Neural cell (in vitro differentiated cells): ENCODE measurements at regions not wholly inside any gene's neighbourhood (a gene's known extent, or its start where the extent isn't known, plus 50 kb on each side); places are given as distances from the start of the nearest gene placed in this dataset.

Experiments used
- CTCF ChIP-seq: fragments of 450-650 bp; IDR thresholded peaks from 2 replicates; pipeline ENCODE4 v1.5.1; 2014; ENCODE audit warnings: antibody characterized with exemption, mild to moderate bottlenecking, moderate library complexity; ENCODE audit not compliant: poor library complexity, severe bottlenecking
- EP300 ChIP-seq: fragments of 450-650 bp; conservative IDR thresholded peaks from 2 replicates; pipeline ENCODE4 v1.6.1; 2014; ENCODE audit warnings: antibody characterized with exemption, mild to moderate bottlenecking, moderate library complexity; ENCODE audit not compliant: poor library complexity, severe bottlenecking
- EZH2 ChIP-seq: fragments of 200-600, 300-800 bp; shearing (Covaris generic), sonication (generic); IDR thresholded peaks from 2 replicates; pipeline ENCODE4 v1.6.1; 2014; ENCODE audit warnings: antibody characterized with exemption, low read length, borderline replicate concordance, mild to moderate bottlenecking; ENCODE audit not compliant: insufficient read depth, poor library complexity, severe bottlenecking
- RAD21 ChIP-seq: fragments of 450-650 bp; conservative IDR thresholded peaks from 2 replicates; pipeline ENCODE4 v1.6.1; 2014; ENCODE audit warnings: antibody characterized with exemption, mild to moderate bottlenecking, moderate library complexity
- TAF1 ChIP-seq: IDR thresholded peaks from 2 replicates; pipeline ENCODE4 v1.6.1; 2012; ENCODE audit warnings: low read depth
- TF ChIP-seq, protein P1 (sequence below): IDR thresholded peaks from 2 replicates; pipeline ENCODE4 v1.6.1; 2012; ENCODE audit warnings: borderline replicate concordance

- TF ChIP-seq EZH2 = no peak
- TF ChIP-seq CTCF = no peak
- TF ChIP-seq, protein P1, sequence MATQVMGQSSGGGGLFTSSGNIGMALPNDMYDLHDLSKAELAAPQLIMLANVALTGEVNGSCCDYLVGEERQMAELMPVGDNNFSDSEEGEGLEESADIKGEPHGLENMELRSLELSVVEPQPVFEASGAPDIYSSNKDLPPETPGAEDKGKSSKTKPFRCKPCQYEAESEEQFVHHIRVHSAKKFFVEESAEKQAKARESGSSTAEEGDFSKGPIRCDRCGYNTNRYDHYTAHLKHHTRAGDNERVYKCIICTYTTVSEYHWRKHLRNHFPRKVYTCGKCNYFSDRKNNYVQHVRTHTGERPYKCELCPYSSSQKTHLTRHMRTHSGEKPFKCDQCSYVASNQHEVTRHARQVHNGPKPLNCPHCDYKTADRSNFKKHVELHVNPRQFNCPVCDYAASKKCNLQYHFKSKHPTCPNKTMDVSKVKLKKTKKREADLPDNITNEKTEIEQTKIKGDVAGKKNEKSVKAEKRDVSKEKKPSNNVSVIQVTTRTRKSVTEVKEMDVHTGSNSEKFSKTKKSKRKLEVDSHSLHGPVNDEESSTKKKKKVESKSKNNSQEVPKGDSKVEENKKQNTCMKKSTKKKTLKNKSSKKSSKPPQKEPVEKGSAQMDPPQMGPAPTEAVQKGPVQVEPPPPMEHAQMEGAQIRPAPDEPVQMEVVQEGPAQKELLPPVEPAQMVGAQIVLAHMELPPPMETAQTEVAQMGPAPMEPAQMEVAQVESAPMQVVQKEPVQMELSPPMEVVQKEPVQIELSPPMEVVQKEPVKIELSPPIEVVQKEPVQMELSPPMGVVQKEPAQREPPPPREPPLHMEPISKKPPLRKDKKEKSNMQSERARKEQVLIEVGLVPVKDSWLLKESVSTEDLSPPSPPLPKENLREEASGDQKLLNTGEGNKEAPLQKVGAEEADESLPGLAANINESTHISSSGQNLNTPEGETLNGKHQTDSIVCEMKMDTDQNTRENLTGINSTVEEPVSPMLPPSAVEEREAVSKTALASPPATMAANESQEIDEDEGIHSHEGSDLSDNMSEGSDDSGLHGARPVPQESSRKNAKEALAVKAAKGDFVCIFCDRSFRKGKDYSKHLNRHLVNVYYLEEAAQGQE = no peak
- TF ChIP-seq EP300 = no peak
- TF ChIP-seq RAD21 = no peak
- no peak for TF ChIP-seq TAF1
Observed at GRCh38 chr5:54718656-54719055, 201.1 kb downstream of the SNX18 start.
